B cell (primary cell): ENCODE measurements at regions not wholly inside any gene's neighbourhood (a gene's known extent, or its start where the extent isn't known, plus 50 kb on each side); places are given as distances from the start of the nearest gene placed in this dataset.

Experiments used
- ATAC-seq: fragments of 200-7000 bp; cut with Tn5 transposase; one replicate; pipeline ENCODE4 v1.10.0; 2021; ENCODE audit warnings: low read depth, mild to moderate bottlenecking, moderate number of reproducible peaks, moderate library complexity
- CTCF ChIA-PET: fragments of 350-600 bp; sonication (Branson Sonifier 250); formaldehyde crosslinking; loops from one replicate; lab custom pipeline; 2021; ENCODE audit warnings: antibody characterized with exemption, inconsistent platforms; lab: Charles Lee
- POLR2A ChIA-PET: fragments of 350-600 bp; sonication (Branson Sonifier 250); formaldehyde crosslinking; loops from one replicate; lab custom pipeline; 2021; ENCODE audit warnings: antibody characterized with exemption; lab: Charles Lee
- DNase-seq: peaks from one replicate; pipeline ENCODE4 v3.0.0; 2013
- H2AFZ ChIP-seq: 2 replicates; pipeline ENCODE4 v1.6.1; 2012; ENCODE audit warnings: mild to moderate bottlenecking, low read depth, low read length; ENCODE audit not compliant: insufficient read depth, poor library complexity, severe bottlenecking
- H3K27ac ChIP-seq, 2 donors: 1 replicate in 1 of 2; 2 replicates in 1 of 2; pipeline ENCODE4 v1.5.1; 2012 to 2013; ENCODE audit warnings: low read length in 2 of 2, mild to moderate bottlenecking in 2 of 2, moderate library complexity in 1 of 2
- H3K27me3 ChIP-seq, 4 experiments: fragments of 200-600 bp in 1 of 4; sonication (generic) in 1 of 4; replicated peaks in 1 of 4; 1 replicate in 2 of 4; 2 replicates in 2 of 4; pipeline versions ENCODE4 v1.6.1 to v1.7.0; 2013 to 2016; ENCODE audit warnings: low read length in 3 of 4, mild to moderate bottlenecking in 2 of 4, mixed read lengths in 1 of 4, moderate library complexity in 1 of 4; ENCODE audit not compliant: insufficient read depth in 4 of 4, control insufficient read depth in 3 of 4; ENCODE audit errors: control extremely low read depth in 1 of 4
- H3K36me3 ChIP-seq, 2 experiments: replicated peaks in 1 of 2; 1 replicate in 1 of 2; 2 replicates in 1 of 2; pipeline versions ENCODE4 v1.6.1 to v1.7.1; 2013; ENCODE audit warnings: low read length in 1 of 2; ENCODE audit not compliant: insufficient read depth in 2 of 2, control insufficient read depth in 1 of 2; ENCODE audit errors: control extremely low read depth in 1 of 2, extremely low read depth in 1 of 2
- H3K4me1 ChIP-seq, 2 donors: fragments of 200-600 bp in 1 of 2; sonication (generic) in 1 of 2; 1 replicate in 1 of 2; 2 replicates in 1 of 2; pipeline versions ENCODE4 v1.5.1 to v1.6.1; 2013 to 2017; ENCODE audit warnings: low read length in 2 of 2; ENCODE audit not compliant: control insufficient read depth in 2 of 2, insufficient read depth in 2 of 2
- H3K4me2 ChIP-seq: replicated peaks from 2 replicates; pipeline ENCODE3; 2012; ENCODE audit warnings: mild to moderate bottlenecking, low read depth, low read length; ENCODE audit not compliant: poor library complexity, severe bottlenecking
- H3K4me3 ChIP-seq, 5 experiments: fragments of 200-600 bp in 1 of 5; sonication (generic) in 1 of 5; 1 replicate in 3 of 5; 2 replicates in 2 of 5; pipeline versions ENCODE4 v1.5.1 to v1.7.0; 2011 to 2016; ENCODE audit warnings: low read length in 4 of 5, mild to moderate bottlenecking in 4 of 5, low read depth in 2 of 5, control low read depth in 1 of 5, moderate library complexity in 1 of 5; ENCODE audit not compliant: insufficient read depth in 1 of 5; ENCODE audit errors: control extremely low read depth in 1 of 5, extremely low read depth in 1 of 5
- H3K79me2 ChIP-seq: fragments of 200-600 bp; sonication (generic); one replicate; pipeline ENCODE4 v1.6.0; 2016; ENCODE audit warnings: low read length; ENCODE audit not compliant: control insufficient read depth, insufficient read depth
- H3K9ac ChIP-seq: fragments of 200-600 bp; sonication (generic); 2 replicates; pipeline ENCODE4 v1.6.1; 2017; ENCODE audit warnings: mild to moderate bottlenecking, low read length, moderate library complexity
- H3K9me3 ChIP-seq, 3 donors: one replicate each; pipeline versions ENCODE4 v1.6.1 to v1.7.1; 2013; ENCODE audit warnings: low read length in 2 of 3; ENCODE audit not compliant: control insufficient read depth in 2 of 3, insufficient read depth in 1 of 3; ENCODE audit errors: control extremely low read depth in 1 of 3
- H4K20me1 ChIP-seq: 2 replicates; pipeline ENCODE4 v1.6.0; 2012; ENCODE audit warnings: mild to moderate bottlenecking, low read length; ENCODE audit not compliant: insufficient read depth, control insufficient read depth, poor library complexity, severe bottlenecking
- H3K27ac Mint-ChIP-seq: one replicate; pipeline ENCODE4 v1.8.0; 2021; ENCODE audit warnings: mixed read lengths
- H3K27me3 Mint-ChIP-seq: one replicate; pipeline ENCODE4 v1.8.0; 2021; ENCODE audit warnings: mixed read lengths
- H3K4me1 Mint-ChIP-seq: one replicate; pipeline ENCODE4 v1.8.0; 2021; ENCODE audit warnings: mixed read lengths
- H3K4me3 Mint-ChIP-seq: one replicate; pipeline ENCODE4 v1.8.0; 2021; ENCODE audit warnings: mixed read lengths
- H3K9me3 Mint-ChIP-seq: one replicate; pipeline ENCODE4 v1.8.0; 2022; ENCODE audit warnings: mixed read lengths; ENCODE audit not compliant: insufficient read depth
- CTCF ChIP-seq: fragments of 200-600 bp; IDR thresholded peaks from one replicate; pipeline ENCODE4 v1.8.0; 2022; ENCODE audit warnings: antibody characterized with exemption, mild to moderate bottlenecking
- EZH2 ChIP-seq: IDR thresholded peaks from 2 replicates; pipeline ENCODE4 v1.6.1; 2012; ENCODE audit warnings: borderline replicate concordance, low read depth, mild to moderate bottlenecking, moderate library complexity, low read length; ENCODE audit not compliant: insufficient read depth, poor library complexity, severe bottlenecking
- WGBS: methylation state at CpG from one replicate; pipeline ENCODE4 v1.1.5; 2013; ENCODE audit warnings: missing lambda C conversion rate; ENCODE audit not compliant: insufficient coverage; 5-methylcytosine and 5-hydroxymethylcytosine counted together
- intact Hi-C: fragments of 100-400 bp; cut with micrococcal nuclease; formaldehyde crosslinking; loops from one replicate; pipeline ENCODE4 v1.10.0; 2022

- H2AFZ ChIP-seq, result no peak overlapping the region
Observed at GRCh38 chr12:75634244-75635222, 123.1 kb upstream of the KRR1 start.

GRCh38 chr12:75633789-75634188, 122.4 kb upstream of the KRR1 start:
- POLR2A ChIA-PET, result no interaction called here
- Mint-ChIP-seq H3K27ac (no peak overlapping the region), H3K9me3 (no peaks in the 10 kb centered on the region), H3K4me3 (no peak overlapping the region), H3K27me3 (no peaks in the 10 kb centered on the region), H3K4me1 (no peaks in the 10 kb centered on the region)
- no peak for TF ChIP-seq CTCF
- Histone ChIP-seq H4K20me1 (no peaks in the 10 kb centered on the region), H3K27ac (no peak overlapping the region), H3K4me1 (no peaks in the 10 kb centered on the region), H3K4me2 (no peak overlapping the region), H2AFZ (no peak overlapping the region), H3K4me3 (no peak overlapping the region), H3K9ac (no peak overlapping the region), H3K79me2 (no peaks in the 10 kb centered on the region), H3K27me3 (no peaks in the 10 kb centered on the region), H3K9me3 (peaks cover 0 to 1% (median 0%) of the 10 kb centered on the region in 3 donors), H3K36me3 (no peaks in the 10 kb centered on the region)
- CTCF ChIA-PET, result no interaction called here
- intact Hi-C loops, result no loop called here
- ATAC-seq (no peak), DNase-seq (no peak)
- no CpG with 5 or more reads among the region's 3 CpGs for WGBS

More at GRCh38 chr12:75634244-75635222, 123.1 kb upstream of the KRR1 start:
- CTCF ChIA-PET, result no interaction called here
- Histone ChIP-seq H4K20me1 (no peaks in the 10 kb centered on the region), H3K79me2 (no peaks in the 10 kb centered on the region), H3K4me3 (no peak overlapping the region), H3K27ac (no peak overlapping the region), H3K9me3 (peaks cover 0 to 1% (median 0%) of the 10 kb centered on the region in 3 donors), H3K27me3 (no peaks in the 10 kb centered on the region), H3K36me3 (no peaks in the 10 kb centered on the region), H3K4me2 (no peak overlapping the region), H3K9ac (no peak overlapping the region), H3K4me1 (no peaks in the 10 kb centered on the region)
- H3K9me3 Mint-ChIP-seq, result no peaks in the 10 kb centered on the region
- no CpG with 5 or more reads among the region's 3 CpGs for WGBS
- no peaks in the 10 kb centered on the region for H3K4me1 Mint-ChIP-seq
- intact Hi-C loops, result no loop called here
- DNase-seq (no peak), ATAC-seq (no peak)
- no peak for TF ChIP-seq EZH2
- H3K27me3 Mint-ChIP-seq, result no peaks in the 10 kb centered on the region
- H3K27ac Mint-ChIP-seq, result no peak overlapping the region
- POLR2A ChIA-PET, result no interaction called here
- no peak overlapping the region for H3K4me3 Mint-ChIP-seq
